HG03025 (cell line): ENCODE measurements at regions not wholly inside any gene's neighbourhood (a gene's known extent, or its start where the extent isn't known, plus 50 kb on each side); places are given as distances from the start of the nearest gene placed in this dataset.

Experiments
- ATAC-seq: cut with Tn5 transposase; IDR thresholded peaks from one replicate; pipeline ENCODE4 v1.9.1; 2021; ENCODE audit warnings: mild to moderate bottlenecking, moderate library complexity; ENCODE audit not compliant: unreplicated experiment, low FRiP score

GRCh38 chr10:2953495-2953894 is 113.9 kb upstream of the PFKP start:
- ATAC-seq: no peak

GRCh38 chr10:2951235-2951835 is 116.0 kb upstream of the PFKP start:
- no peak for ATAC-seq

- no peak for ATAC-seq
Observed at GRCh38 chr10:2950546-2950945, 116.8 kb upstream of the PFKP start.

- ATAC-seq: no peak
Observed at GRCh38 chr10:2949948-2950354, 117.4 kb upstream of the PFKP start.

- ATAC-seq: no peak
Observed at GRCh38 chr10:2949221-2949947, 118.0 kb upstream of the PFKP start.

- ATAC-seq: peak; percentile 66
Observed at GRCh38 chr10:2948127-2948854, 119.1 kb upstream of the PFKP start.

GRCh38 chr10:2944788-2945187 is 122.6 kb upstream of the PFKP start:
- ATAC-seq: no peak

GRCh38 chr10:2943932-2944614 is 123.3 kb upstream of the PFKP start:
- no peak for ATAC-seq

- no peak for ATAC-seq
Observed at GRCh38 chr10:2942938-2943337, 124.4 kb upstream of the PFKP start.

- no peak for ATAC-seq
Observed at GRCh38 chr10:2938869-2939268, 128.5 kb upstream of the PFKP start.

- no peak for ATAC-seq
Observed at GRCh38 chr10:2936816-2937215, 130.5 kb upstream of the PFKP start.

GRCh38 chr10:2935647-2936386 is 131.5 kb upstream of the PFKP start:
- ATAC-seq: no peak

GRCh38 chr10:2933924-2934323 is 133.4 kb upstream of the PFKP start:
- ATAC-seq: no peak

- no peak for ATAC-seq
Observed at GRCh38 chr10:2933519-2933918, 133.8 kb upstream of the PFKP start.

- ATAC-seq: no peak
Observed at GRCh38 chr10:2933071-2933470, 134.3 kb upstream of the PFKP start.

GRCh38 chr10:2929480-2930258 is 137.7 kb upstream of the PFKP start:
- ATAC-seq: no peak

- ATAC-seq: peak; percentile 81
Observed at GRCh38 chr10:2927958-2928840, 139.1 kb upstream of the PFKP start.

- no peak for ATAC-seq
Observed at GRCh38 chr10:2926918-2927660, 140.3 kb upstream of the PFKP start.
